ENCODE measurements at regions not wholly inside any gene's neighbourhood (a gene's known extent, or its start where the extent isn't known, plus 50 kb on each side); places are given as distances from the start of the nearest gene placed in this dataset.

GRCh38 chr7:69129951-69130350, 468.3 kb upstream of the AUTS2 start:
- DNase-seq (ENCODE audit: low read depth) = no peak
- no peak overlapping the region for H3K4me3 ChIP-seq (ENCODE audit: low read depth, low read length)
- TF ChIP-seq CTCF (IDR thresholded peaks at IDR 0.05; ENCODE audit: control insufficient read depth, extremely low read depth, insufficient read depth) = no peak

GRCh38 chr7:69130396-69130795, 467.9 kb upstream of the AUTS2 start:
- no peak for DNase-seq (ENCODE audit: low read depth)

GRCh38 chr7:69134316-69134715, 464.0 kb upstream of the AUTS2 start:
- TF ChIP-seq CTCF (IDR thresholded peaks at IDR 0.05; ENCODE audit: control insufficient read depth, extremely low read depth, insufficient read depth) = no peak
- no peak overlapping the region for H3K4me3 ChIP-seq (ENCODE audit: low read depth, low read length)
- no peak for DNase-seq (ENCODE audit: low read depth)

More at GRCh38 chr7:69130396-69130795, 467.9 kb upstream of the AUTS2 start:
- TF ChIP-seq CTCF (IDR thresholded peaks at IDR 0.05; ENCODE audit: control insufficient read depth, extremely low read depth, insufficient read depth) = no peak
- H3K4me3 ChIP-seq (ENCODE audit: low read depth, low read length) = no peak overlapping the region

GRCh38 chr7:69147631-69148030, 450.6 kb upstream of the AUTS2 start:
- no peak for TF ChIP-seq CTCF (IDR thresholded peaks at IDR 0.05; ENCODE audit: control insufficient read depth, extremely low read depth, insufficient read depth)
- no peak overlapping the region for H3K4me3 ChIP-seq (ENCODE audit: low read depth, low read length)
- DNase-seq (ENCODE audit: low read depth) = no peak

GRCh38 chr7:69149804-69150782, 448.2 kb upstream of the AUTS2 start:
- no peak overlapping the region for H3K4me3 ChIP-seq (ENCODE audit: low read depth, low read length)
- no peak for TF ChIP-seq CTCF (IDR thresholded peaks at IDR 0.05; ENCODE audit: control insufficient read depth, extremely low read depth, insufficient read depth)
- no peak for DNase-seq (ENCODE audit: low read depth)

GRCh38 chr7:69162326-69162725, 435.9 kb upstream of the AUTS2 start:
- no peak for TF ChIP-seq CTCF (IDR thresholded peaks at IDR 0.05; ENCODE audit: control insufficient read depth, extremely low read depth, insufficient read depth)
- H3K4me3 ChIP-seq (ENCODE audit: low read depth, low read length) = no peak overlapping the region

More at GRCh38 chr7:69162326-69162725, 435.9 kb upstream of the AUTS2 start:
- DNase-seq (ENCODE audit: low read depth) = no peak

All from LNCaP clone FGC (cell line).